HepG2 (cell line): ENCODE measurements at regions not wholly inside any gene's neighbourhood (a gene's known extent, or its start where the extent isn't known, plus 50 kb on each side); places are given as distances from the start of the nearest gene placed in this dataset.

ENCODE experiments used
- FIP1L1 ChIP-seq: fragments of 200-400 bp; formaldehyde crosslinking; IDR thresholded peaks from 2 replicates; pipeline ENCODE4 v1.6.1; 2018; ENCODE audit warnings: low read depth, mild to moderate bottlenecking, low read length, moderate library complexity, borderline replicate concordance; ENCODE audit not compliant: insufficient read depth
- ISL2 ChIP-seq: sonication (generic); formaldehyde crosslinking; IDR thresholded peaks from 2 replicates; pipeline ENCODE4 v1.5.0; 2020; ENCODE audit warnings: missing genetic modification reagents
- PLSCR1 ChIP-seq: sonication (generic); formaldehyde crosslinking; IDR thresholded peaks from 2 replicates; pipeline ENCODE4 v1.5.0; 2020; ENCODE audit warnings: missing genetic modification reagents, mild to moderate bottlenecking, borderline replicate concordance
- RAD51 ChIP-seq: fragments of 450-650 bp; IDR thresholded peaks from 2 replicates; pipeline ENCODE4 v1.6.1; 2016; ENCODE audit warnings: borderline replicate concordance
- U2AF2 ChIP-seq: fragments of 200-400 bp; formaldehyde crosslinking; IDR thresholded peaks from 2 replicates; pipeline ENCODE4 v1.6.1; 2017; ENCODE audit warnings: low read depth, mild to moderate bottlenecking, low read length
- ZBTB40 ChIP-seq, 2 experiments: fragments of 450-650 bp in 1 of 2; sonication (generic) in 1 of 2; formaldehyde crosslinking in 1 of 2; IDR thresholded peaks; 2 replicates each; pipeline versions ENCODE4 v1.6.1 to v1.8.0; 2016 to 2022; ENCODE audit warnings: antibody characterized with exemption in 1 of 2, mild to moderate bottlenecking in 1 of 2, missing genetic modification reagents in 1 of 2
- ZNF30 ChIP-seq: sonication (generic); formaldehyde crosslinking; IDR thresholded peaks from 2 replicates; pipeline ENCODE4 v1.5.0; 2020; ENCODE audit warnings: mild to moderate bottlenecking, missing genetic modification reagents
- ZNF773 ChIP-seq: sonication (generic); formaldehyde crosslinking; IDR thresholded peaks from 2 replicates; pipeline ENCODE4 v1.4.0; 2020; ENCODE audit warnings: missing genetic modification reagents, borderline replicate concordance
- ZNF776 ChIP-seq: sonication (generic); formaldehyde crosslinking; IDR thresholded peaks from 2 replicates; pipeline ENCODE4 v1.4.0; 2020; ENCODE audit warnings: mild to moderate bottlenecking, missing genetic modification reagents
- TF ChIP-seq, protein P1 (sequence below): sonication (generic); formaldehyde crosslinking; IDR thresholded peaks from 2 replicates; pipeline ENCODE4 v1.4.0; 2020; ENCODE audit warnings: mild to moderate bottlenecking, missing genetic modification reagents

- TF ChIP-seq PLSCR1 (no peak), FIP1L1 (no peak), RAD51 (no peak), ZBTB40 (IDR thresholded peaks at IDR 0.05) (no peak), ZBTB40 (CRISPR knock-in tag; IDR thresholded peaks at IDR 0.05) (no peak), ISL2 (peak; percentile 84), ZNF773 (CRISPR knock-in tag) (no peak), ZNF776 (CRISPR knock-in tag) (no peak), ZNF30 (CRISPR knock-in tag) (no peak), U2AF2 (no peak)
- TF ChIP-seq, protein P1, sequence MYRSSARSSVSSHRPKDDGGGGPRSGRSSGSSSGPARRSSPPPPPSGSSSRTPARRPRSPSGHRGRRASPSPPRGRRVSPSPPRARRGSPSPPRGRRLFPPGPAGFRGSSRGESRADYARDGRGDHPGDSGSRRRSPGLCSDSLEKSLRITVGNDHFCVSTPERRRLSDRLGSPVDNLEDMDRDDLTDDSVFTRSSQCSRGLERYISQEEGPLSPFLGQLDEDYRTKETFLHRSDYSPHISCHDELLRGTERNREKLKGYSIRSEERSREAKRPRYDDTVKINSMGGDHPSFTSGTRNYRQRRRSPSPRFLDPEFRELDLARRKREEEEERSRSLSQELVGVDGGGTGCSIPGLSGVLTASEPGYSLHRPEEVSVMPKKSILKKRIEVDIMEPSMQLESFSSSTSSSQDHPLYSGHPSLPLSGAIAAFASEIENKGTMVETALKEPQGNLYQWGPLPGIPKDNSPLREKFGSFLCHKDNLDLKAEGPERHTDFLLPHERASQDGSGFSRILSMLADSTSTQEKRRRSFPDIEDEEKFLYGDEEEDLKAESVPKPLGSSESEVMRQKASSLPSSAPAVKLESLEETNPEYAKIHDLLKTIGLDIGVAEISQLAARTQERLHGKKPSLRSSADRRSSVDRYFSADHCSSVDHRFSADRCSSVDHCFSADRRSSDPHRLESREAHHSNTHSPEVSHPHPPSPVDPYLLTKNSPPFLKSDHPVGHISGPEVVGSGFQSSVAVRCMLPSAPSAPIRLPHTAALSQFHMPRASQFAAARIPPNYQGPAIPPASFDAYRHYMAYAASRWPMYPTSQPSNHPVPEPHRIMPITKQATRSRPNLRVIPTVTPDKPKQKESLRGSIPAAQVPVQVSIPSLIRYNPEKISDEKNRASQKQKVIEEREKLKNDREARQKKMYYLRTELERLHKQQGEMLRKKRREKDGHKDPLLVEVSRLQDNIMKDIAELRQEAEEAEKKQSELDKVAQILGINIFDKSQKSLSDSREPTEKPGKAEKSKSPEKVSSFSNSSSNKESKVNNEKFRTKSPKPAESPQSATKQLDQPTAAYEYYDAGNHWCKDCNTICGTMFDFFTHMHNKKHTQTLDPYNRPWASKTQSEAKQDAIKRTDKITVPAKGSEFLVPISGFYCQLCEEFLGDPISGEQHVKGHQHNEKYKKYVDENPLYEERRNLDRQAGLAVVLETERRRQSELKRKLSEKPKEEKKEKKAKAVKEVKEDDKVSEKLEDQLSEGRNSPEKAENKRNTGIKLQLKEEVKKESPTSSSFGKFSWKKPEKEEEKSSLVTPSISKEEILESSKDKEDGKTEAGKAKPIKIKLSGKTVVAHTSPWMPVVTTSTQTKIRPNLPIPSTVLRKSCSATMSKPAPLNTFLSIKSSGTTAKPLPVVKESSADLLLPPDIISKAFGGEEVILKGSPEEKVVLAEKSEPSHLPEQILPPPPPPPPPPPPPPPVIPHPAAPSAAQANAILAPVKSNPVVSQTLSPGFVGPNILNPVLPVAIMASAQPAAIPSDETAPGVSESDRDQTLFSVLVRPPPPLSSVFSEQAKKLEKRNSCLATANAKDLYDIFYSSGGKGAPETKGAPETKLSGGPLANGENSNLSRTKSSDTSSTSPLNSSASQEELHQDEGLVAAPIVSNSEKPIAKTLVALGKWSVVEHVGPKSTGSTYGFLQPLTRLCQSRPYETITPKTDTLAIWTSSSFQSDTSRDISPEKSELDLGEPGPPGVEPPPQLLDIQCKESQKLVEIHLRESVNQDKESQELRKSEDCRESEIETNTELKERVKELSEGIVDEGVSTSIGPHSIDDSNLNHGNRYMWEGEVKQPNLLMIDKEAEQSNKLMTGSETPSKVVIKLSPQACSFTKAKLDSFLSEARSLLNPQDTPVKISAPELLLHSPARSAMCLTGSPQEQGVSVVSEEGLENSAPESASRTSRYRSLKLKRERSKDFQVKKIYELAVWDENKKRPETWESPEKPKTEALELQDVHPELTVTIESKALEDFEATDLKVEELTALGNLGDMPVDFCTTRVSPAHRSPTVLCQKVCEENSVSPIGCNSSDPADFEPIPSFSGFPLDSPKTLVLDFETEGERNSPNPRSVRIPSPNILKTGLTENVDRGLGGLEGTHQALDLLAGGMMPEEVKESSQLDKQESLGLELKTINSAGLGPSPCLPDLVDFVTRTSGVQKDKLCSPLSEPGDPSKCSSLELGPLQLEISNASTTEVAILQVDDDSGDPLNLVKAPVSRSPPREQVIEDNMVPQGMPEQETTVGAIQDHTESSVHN = no peak
Observed at GRCh38 chr21:39094847-39095579, 88.2 kb downstream of the PSMG1 start (continued).
